ENCODE measurements at regions not wholly inside any gene's neighbourhood (a gene's known extent, or its start where the extent isn't known, plus 50 kb on each side); places are given as distances from the start of the nearest gene placed in this dataset.

DNA sequence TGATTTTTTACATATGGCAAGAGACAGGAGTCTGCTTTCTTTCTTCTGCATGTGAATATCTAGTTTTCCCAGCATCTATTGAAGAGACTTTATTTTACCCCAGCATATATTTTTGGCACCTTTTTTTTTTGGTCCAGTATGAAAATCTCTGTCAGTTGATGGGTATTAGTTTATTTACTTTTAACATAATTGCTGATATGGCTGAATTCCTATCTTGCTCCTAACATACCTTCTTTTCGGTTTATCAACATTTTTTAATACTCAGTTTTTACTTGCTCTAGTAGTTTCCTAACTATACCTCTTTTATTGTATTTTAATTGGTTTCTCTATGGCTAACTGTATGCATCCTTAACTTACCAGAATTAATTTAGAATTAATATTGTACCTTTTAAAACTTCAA is 77.5 kb upstream of the PDE7B start:
- H3K27me3 ChIP-seq (ENCODE audit: control insufficient read depth in 4 of 4, insufficient read depth in 4 of 4, low read length in 3 of 4), result no peaks in the 10 kb centered on the region
- no peak overlapping the region for H3K27ac ChIP-seq (ENCODE audit: low read depth in 1 of 2, low read length in 2 of 2)
- TF ChIP-seq RXRA (IDR thresholded peaks at IDR 0.05), result no peak
- TF ChIP-seq, protein P1, sequence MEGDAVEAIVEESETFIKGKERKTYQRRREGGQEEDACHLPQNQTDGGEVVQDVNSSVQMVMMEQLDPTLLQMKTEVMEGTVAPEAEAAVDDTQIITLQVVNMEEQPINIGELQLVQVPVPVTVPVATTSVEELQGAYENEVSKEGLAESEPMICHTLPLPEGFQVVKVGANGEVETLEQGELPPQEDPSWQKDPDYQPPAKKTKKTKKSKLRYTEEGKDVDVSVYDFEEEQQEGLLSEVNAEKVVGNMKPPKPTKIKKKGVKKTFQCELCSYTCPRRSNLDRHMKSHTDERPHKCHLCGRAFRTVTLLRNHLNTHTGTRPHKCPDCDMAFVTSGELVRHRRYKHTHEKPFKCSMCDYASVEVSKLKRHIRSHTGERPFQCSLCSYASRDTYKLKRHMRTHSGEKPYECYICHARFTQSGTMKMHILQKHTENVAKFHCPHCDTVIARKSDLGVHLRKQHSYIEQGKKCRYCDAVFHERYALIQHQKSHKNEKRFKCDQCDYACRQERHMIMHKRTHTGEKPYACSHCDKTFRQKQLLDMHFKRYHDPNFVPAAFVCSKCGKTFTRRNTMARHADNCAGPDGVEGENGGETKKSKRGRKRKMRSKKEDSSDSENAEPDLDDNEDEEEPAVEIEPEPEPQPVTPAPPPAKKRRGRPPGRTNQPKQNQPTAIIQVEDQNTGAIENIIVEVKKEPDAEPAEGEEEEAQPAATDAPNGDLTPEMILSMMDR (IDR thresholded peaks at IDR 0.05; ENCODE audit: low read depth, low read length, missing input control), result no peak
- TF ChIP-seq JUND (IDR thresholded peaks at IDR 0.05), result no peak
- no peak for TF ChIP-seq SP1 (IDR thresholded peaks at IDR 0.05)
- TF ChIP-seq, protein P2, sequence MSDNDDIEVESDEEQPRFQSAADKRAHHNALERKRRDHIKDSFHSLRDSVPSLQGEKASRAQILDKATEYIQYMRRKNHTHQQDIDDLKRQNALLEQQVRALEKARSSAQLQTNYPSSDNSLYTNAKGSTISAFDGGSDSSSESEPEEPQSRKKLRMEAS (IDR thresholded peaks at IDR 0.05), result no peak
- no peak for TF ChIP-seq FOXA1 (IDR thresholded peaks at IDR 0.05)
- TF ChIP-seq, protein P3, sequence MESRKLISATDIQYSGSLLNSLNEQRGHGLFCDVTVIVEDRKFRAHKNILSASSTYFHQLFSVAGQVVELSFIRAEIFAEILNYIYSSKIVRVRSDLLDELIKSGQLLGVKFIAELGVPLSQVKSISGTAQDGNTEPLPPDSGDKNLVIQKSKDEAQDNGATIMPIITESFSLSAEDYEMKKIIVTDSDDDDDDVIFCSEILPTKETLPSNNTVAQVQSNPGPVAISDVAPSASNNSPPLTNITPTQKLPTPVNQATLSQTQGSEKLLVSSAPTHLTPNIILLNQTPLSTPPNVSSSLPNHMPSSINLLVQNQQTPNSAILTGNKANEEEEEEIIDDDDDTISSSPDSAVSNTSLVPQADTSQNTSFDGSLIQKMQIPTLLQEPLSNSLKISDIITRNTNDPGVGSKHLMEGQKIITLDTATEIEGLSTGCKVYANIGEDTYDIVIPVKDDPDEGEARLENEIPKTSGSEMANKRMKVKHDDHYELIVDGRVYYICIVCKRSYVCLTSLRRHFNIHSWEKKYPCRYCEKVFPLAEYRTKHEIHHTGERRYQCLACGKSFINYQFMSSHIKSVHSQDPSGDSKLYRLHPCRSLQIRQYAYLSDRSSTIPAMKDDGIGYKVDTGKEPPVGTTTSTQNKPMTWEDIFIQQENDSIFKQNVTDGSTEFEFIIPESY (IDR thresholded peaks at IDR 0.05), result no peak
- no peak for TF ChIP-seq TAF1 (conservative IDR thresholded peaks at IDR 0.05)
- TF ChIP-seq, protein P4, sequence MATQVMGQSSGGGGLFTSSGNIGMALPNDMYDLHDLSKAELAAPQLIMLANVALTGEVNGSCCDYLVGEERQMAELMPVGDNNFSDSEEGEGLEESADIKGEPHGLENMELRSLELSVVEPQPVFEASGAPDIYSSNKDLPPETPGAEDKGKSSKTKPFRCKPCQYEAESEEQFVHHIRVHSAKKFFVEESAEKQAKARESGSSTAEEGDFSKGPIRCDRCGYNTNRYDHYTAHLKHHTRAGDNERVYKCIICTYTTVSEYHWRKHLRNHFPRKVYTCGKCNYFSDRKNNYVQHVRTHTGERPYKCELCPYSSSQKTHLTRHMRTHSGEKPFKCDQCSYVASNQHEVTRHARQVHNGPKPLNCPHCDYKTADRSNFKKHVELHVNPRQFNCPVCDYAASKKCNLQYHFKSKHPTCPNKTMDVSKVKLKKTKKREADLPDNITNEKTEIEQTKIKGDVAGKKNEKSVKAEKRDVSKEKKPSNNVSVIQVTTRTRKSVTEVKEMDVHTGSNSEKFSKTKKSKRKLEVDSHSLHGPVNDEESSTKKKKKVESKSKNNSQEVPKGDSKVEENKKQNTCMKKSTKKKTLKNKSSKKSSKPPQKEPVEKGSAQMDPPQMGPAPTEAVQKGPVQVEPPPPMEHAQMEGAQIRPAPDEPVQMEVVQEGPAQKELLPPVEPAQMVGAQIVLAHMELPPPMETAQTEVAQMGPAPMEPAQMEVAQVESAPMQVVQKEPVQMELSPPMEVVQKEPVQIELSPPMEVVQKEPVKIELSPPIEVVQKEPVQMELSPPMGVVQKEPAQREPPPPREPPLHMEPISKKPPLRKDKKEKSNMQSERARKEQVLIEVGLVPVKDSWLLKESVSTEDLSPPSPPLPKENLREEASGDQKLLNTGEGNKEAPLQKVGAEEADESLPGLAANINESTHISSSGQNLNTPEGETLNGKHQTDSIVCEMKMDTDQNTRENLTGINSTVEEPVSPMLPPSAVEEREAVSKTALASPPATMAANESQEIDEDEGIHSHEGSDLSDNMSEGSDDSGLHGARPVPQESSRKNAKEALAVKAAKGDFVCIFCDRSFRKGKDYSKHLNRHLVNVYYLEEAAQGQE (IDR thresholded peaks at IDR 0.05), result no peak
- TF ChIP-seq HNF4G (IDR thresholded peaks at IDR 0.05), result no peak
- TF ChIP-seq HNF4A (conservative IDR thresholded peaks at IDR 0.05), result no peak
- TF ChIP-seq NR2F2 (IDR thresholded peaks at IDR 0.05), result no peak
- no peak for TF ChIP-seq RAD21 (IDR thresholded peaks at IDR 0.05)
- TF ChIP-seq YY1 (IDR thresholded peaks at IDR 0.05), result no peak
- TF ChIP-seq EGR1 (IDR thresholded peaks at IDR 0.05; ENCODE audit: low read depth in 2 of 2), result no peak
- TF ChIP-seq, protein P5, sequence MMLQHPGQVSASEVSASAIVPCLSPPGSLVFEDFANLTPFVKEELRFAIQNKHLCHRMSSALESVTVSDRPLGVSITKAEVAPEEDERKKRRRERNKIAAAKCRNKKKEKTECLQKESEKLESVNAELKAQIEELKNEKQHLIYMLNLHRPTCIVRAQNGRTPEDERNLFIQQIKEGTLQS (IDR thresholded peaks at IDR 0.05), result no peak
- no peak for TF ChIP-seq FOXA2 (IDR thresholded peaks at IDR 0.05)
- TF ChIP-seq GABPA (IDR thresholded peaks at IDR 0.05 in 1 of 2, conservative IDR thresholded peaks at IDR 0.05 in 1 of 2), result no peak
- no peak overlapping the region for H3K9ac ChIP-seq (ENCODE audit: low read depth in 1 of 2, low read length in 2 of 2)
- H3K4me1 ChIP-seq (ENCODE audit: control insufficient read depth in 4 of 4, insufficient read depth in 4 of 4, low read length in 3 of 4), result no peaks in the 10 kb centered on the region
- WGBS, result 86% methylated on average over 1 of the region's 1 CpG
- H3K4me3 ChIP-seq (ENCODE audit: low read depth in 1 of 3, low read length in 3 of 3), result no peak overlapping the region
- H3K36me3 ChIP-seq (ENCODE audit: control insufficient read depth in 4 of 4, insufficient read depth in 3 of 4, low read depth in 1 of 4, low read length in 3 of 4), result no peaks in the 10 kb centered on the region
- H3K9me3 ChIP-seq (ENCODE audit: control insufficient read depth in 4 of 4, low read length in 3 of 4), result no peaks in the 10 kb centered on the region
- no peak for DNase-seq (ENCODE audit: low spot score)
